SU-DHL-6 (cell line): ENCODE measurements at regions not wholly inside any gene's neighbourhood (a gene's known extent, or its start where the extent isn't known, plus 50 kb on each side); places are given as distances from the start of the nearest gene placed in this dataset.

Experiments used
- EZH2phosphoT487 ChIP-seq: fragments of 200-600 bp; sonication (generic), shearing (Covaris generic); conservative IDR thresholded peaks from 2 replicates; pipeline ENCODE4 v1.6.1; 2018; ENCODE audit warnings: mild to moderate bottlenecking, antibody characterized with exemption, low read length, moderate library complexity, mixed read lengths
- TF ChIP-seq, protein P1 (sequence below): fragments of 200-600 bp; sonication (generic); IDR thresholded peaks from one replicate; pipeline ENCODE4 v1.5.1; 2017; ENCODE audit warnings: antibody characterized with exemption, mild to moderate bottlenecking, low read length, moderate library complexity; ENCODE audit not compliant: insufficient read depth, poor library complexity, severe bottlenecking

DNA sequence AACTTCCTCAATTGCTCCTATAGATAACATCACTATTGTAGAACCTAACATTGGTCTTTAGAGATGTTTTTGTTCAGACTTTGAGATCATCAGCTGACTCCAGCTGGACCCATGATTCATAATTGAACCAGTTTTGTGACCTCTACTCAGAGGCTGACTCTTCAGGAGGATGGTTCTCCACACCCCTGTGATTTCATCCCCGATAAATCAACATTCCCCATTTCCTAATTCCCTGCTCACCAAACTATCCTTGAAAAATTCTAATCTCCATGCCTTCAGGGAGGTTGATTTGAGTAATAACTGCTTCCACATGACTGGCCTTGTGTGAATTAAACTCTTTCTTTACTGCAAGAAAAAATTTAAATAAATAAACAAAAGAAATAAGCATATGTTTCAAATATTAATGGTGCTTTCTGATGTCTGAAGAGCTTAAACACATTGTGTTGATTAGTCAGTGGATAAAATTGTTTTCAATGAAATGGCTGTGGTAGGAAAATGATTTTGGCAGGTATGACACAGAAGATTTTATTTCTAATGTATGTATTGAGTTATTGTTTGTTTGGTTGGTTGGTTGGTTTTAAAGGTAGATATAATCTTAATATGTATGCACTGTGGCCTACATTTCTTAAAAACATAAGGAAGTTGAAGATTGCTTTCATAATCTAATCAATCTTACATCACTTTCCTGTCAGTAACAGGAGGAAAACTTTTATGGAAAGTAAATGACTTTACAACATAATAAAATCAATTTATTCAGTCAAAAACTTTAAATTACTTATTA, 427.9 kb upstream of the CCDC179 start:
- TF ChIP-seq, protein P1, sequence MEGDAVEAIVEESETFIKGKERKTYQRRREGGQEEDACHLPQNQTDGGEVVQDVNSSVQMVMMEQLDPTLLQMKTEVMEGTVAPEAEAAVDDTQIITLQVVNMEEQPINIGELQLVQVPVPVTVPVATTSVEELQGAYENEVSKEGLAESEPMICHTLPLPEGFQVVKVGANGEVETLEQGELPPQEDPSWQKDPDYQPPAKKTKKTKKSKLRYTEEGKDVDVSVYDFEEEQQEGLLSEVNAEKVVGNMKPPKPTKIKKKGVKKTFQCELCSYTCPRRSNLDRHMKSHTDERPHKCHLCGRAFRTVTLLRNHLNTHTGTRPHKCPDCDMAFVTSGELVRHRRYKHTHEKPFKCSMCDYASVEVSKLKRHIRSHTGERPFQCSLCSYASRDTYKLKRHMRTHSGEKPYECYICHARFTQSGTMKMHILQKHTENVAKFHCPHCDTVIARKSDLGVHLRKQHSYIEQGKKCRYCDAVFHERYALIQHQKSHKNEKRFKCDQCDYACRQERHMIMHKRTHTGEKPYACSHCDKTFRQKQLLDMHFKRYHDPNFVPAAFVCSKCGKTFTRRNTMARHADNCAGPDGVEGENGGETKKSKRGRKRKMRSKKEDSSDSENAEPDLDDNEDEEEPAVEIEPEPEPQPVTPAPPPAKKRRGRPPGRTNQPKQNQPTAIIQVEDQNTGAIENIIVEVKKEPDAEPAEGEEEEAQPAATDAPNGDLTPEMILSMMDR, result no peak
- no peak for TF ChIP-seq EZH2phosphoT487
